ENCODE measurements at regions not wholly inside any gene's neighbourhood (a gene's known extent, or its start where the extent isn't known, plus 50 kb on each side); places are given as distances from the start of the nearest gene placed in this dataset.

GRCh38 chr1:58317694-58318093 lies 228.8 kb downstream of the OMA1 start:
- no peak overlapping the region for H3K4me2 ChIP-seq
- H4K20me1 ChIP-seq (ENCODE audit: insufficient read depth): no peaks in the 10 kb centered on the region
- no peaks in the 10 kb centered on the region for H3K9me3 ChIP-seq (ENCODE audit: insufficient read depth, low read depth)
- no peak for DNase-seq
- no peak overlapping the region for H3K27ac ChIP-seq
- no peaks in the 10 kb centered on the region for H3K27me3 ChIP-seq (ENCODE audit: insufficient read depth, low read depth)
- no peaks in the 10 kb centered on the region for H3K79me2 ChIP-seq (ENCODE audit: low read depth)
- ChIA-PET POLR2A (ENCODE audit: unreplicated experiment) (no interaction called here), CTCF (no interaction called here)
- no peaks in the 10 kb centered on the region for H3K4me1 ChIP-seq (replicated peaks; ENCODE audit: insufficient read depth)
- H3K36me3 ChIP-seq (ENCODE audit: low read depth): no peaks in the 10 kb centered on the region
- H2AFZ ChIP-seq: no peak overlapping the region
- no peaks in the 10 kb centered on the region for H3K9me2 ChIP-seq (ENCODE audit: insufficient read depth)
- TF ChIP-seq EZH2 (IDR thresholded peaks at IDR 0.05; ENCODE audit: low read depth): no peak
- no peaks in the 10 kb centered on the region for H3F3A ChIP-seq (ENCODE audit: insufficient read depth, low read depth)
- BruUV-seq (replicated peaks): no TSS peak
- no peak overlapping the region for H3K4me3 ChIP-seq
- intact Hi-C loops (cut with micrococcal nuclease; ENCODE audit: unreplicated experiment): no loop called here

DNA sequence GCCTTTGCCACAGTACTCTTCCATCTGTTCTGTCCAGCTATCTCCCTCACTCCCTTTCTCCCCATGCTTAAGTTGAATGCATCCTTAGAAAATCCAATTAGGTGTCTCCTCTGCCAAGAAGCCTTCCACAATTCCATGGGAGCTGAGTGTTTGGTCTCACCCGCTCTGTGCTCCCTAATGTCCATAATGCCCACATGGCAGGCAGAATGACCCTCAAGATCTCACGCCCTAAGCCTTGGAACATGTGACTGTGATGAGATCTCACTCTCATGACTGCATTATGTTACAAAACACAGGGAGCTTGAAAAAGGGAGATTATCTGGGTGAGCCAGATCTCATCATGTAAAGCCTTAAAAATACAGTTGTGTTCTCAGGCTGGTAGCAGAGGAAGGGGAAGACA lies 229.4 kb downstream of the OMA1 start:
- no peaks in the 10 kb centered on the region for H4K20me1 ChIP-seq (ENCODE audit: insufficient read depth)
- ChIA-PET CTCF (no interaction called here), POLR2A (ENCODE audit: unreplicated experiment) (no interaction called here)
- intact Hi-C loops (cut with micrococcal nuclease; ENCODE audit: unreplicated experiment): no loop called here
- BruUV-seq (replicated peaks): no TSS peak
- H3K27ac ChIP-seq: no peak overlapping the region
- TF ChIP-seq EZH2 (IDR thresholded peaks at IDR 0.05; ENCODE audit: low read depth): no peak
- TF ChIP-seq, protein P1, sequence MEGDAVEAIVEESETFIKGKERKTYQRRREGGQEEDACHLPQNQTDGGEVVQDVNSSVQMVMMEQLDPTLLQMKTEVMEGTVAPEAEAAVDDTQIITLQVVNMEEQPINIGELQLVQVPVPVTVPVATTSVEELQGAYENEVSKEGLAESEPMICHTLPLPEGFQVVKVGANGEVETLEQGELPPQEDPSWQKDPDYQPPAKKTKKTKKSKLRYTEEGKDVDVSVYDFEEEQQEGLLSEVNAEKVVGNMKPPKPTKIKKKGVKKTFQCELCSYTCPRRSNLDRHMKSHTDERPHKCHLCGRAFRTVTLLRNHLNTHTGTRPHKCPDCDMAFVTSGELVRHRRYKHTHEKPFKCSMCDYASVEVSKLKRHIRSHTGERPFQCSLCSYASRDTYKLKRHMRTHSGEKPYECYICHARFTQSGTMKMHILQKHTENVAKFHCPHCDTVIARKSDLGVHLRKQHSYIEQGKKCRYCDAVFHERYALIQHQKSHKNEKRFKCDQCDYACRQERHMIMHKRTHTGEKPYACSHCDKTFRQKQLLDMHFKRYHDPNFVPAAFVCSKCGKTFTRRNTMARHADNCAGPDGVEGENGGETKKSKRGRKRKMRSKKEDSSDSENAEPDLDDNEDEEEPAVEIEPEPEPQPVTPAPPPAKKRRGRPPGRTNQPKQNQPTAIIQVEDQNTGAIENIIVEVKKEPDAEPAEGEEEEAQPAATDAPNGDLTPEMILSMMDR (conservative IDR thresholded peaks at IDR 0.05): no peak
- no peaks in the 10 kb centered on the region for H3K79me2 ChIP-seq (ENCODE audit: low read depth)
- no peak overlapping the region for H2AFZ ChIP-seq
- no peaks in the 10 kb centered on the region for H3K9me2 ChIP-seq (ENCODE audit: insufficient read depth)
- no peaks in the 10 kb centered on the region for H3K9me3 ChIP-seq (ENCODE audit: insufficient read depth, low read depth)
- no peak for DNase-seq
- H3K4me3 ChIP-seq: no peak overlapping the region
- no peak overlapping the region for H3K4me2 ChIP-seq
- H3F3A ChIP-seq (ENCODE audit: insufficient read depth, low read depth): no peaks in the 10 kb centered on the region
- no peaks in the 10 kb centered on the region for H3K27me3 ChIP-seq (ENCODE audit: insufficient read depth, low read depth)
- H3K4me1 ChIP-seq (replicated peaks; ENCODE audit: insufficient read depth): no peaks in the 10 kb centered on the region
- H3K36me3 ChIP-seq (ENCODE audit: low read depth): no peaks in the 10 kb centered on the region

- TF ChIP-seq, protein P1 (conservative IDR thresholded peaks at IDR 0.05): no peak
- TF ChIP-seq EZH2 (IDR thresholded peaks at IDR 0.05; ENCODE audit: low read depth): no peak
- Histone ChIP-seq H3K27me3 (ENCODE audit: insufficient read depth, low read depth) (no peaks in the 10 kb centered on the region), H3F3A (ENCODE audit: insufficient read depth, low read depth) (no peaks in the 10 kb centered on the region), H3K4me2 (no peak overlapping the region), H3K79me2 (ENCODE audit: low read depth) (no peaks in the 10 kb centered on the region), H3K27ac (no peak overlapping the region), H2AFZ (no peak overlapping the region), H4K20me1 (ENCODE audit: insufficient read depth) (no peaks in the 10 kb centered on the region), H3K4me1 (replicated peaks; ENCODE audit: insufficient read depth) (no peaks in the 10 kb centered on the region), H3K9me2 (ENCODE audit: insufficient read depth) (no peaks in the 10 kb centered on the region), H3K4me3 (no peak overlapping the region), H3K9me3 (ENCODE audit: insufficient read depth, low read depth) (no peaks in the 10 kb centered on the region), H3K36me3 (ENCODE audit: low read depth) (no peaks in the 10 kb centered on the region)
- intact Hi-C loops (cut with micrococcal nuclease; ENCODE audit: unreplicated experiment): no loop called here
- no peak for DNase-seq
- BruUV-seq (replicated peaks): no TSS peak
- CTCF ChIA-PET: no interaction called here
- POLR2A ChIA-PET (ENCODE audit: unreplicated experiment): no interaction called here
These were observed 230.4 kb downstream of the OMA1 start for GRCh38 chr1:58316141-58316540.

GRCh38 chr1:58312971-58313563 lies 233.5 kb downstream of the OMA1 start:
- ChIA-PET CTCF (no interaction called here), POLR2A (ENCODE audit: unreplicated experiment) (no interaction called here)
- Histone ChIP-seq H3F3A (ENCODE audit: insufficient read depth, low read depth) (no peaks in the 10 kb centered on the region), H3K4me1 (replicated peaks; ENCODE audit: insufficient read depth) (no peaks in the 10 kb centered on the region), H3K79me2 (ENCODE audit: low read depth) (no peaks in the 10 kb centered on the region), H3K4me3 (no peak overlapping the region), H2AFZ (no peak overlapping the region), H3K4me2 (no peak overlapping the region), H3K36me3 (ENCODE audit: low read depth) (no peaks in the 10 kb centered on the region), H3K9me2 (ENCODE audit: insufficient read depth) (no peaks in the 10 kb centered on the region), H3K27me3 (ENCODE audit: insufficient read depth, low read depth) (no peaks in the 10 kb centered on the region), H3K27ac (no peak overlapping the region), H4K20me1 (ENCODE audit: insufficient read depth) (no peaks in the 10 kb centered on the region), H3K9me3 (ENCODE audit: insufficient read depth, low read depth) (no peaks in the 10 kb centered on the region)
- TF ChIP-seq, protein P1 (conservative IDR thresholded peaks at IDR 0.05): no peak
- no peak for TF ChIP-seq EZH2 (IDR thresholded peaks at IDR 0.05; ENCODE audit: low read depth)
- intact Hi-C loops (cut with micrococcal nuclease; ENCODE audit: unreplicated experiment): no loop called here
- no TSS peak for BruUV-seq (replicated peaks)
- DNase-seq: no peak

All from PC-9 (cell line).